NB4 (cell line): ENCODE measurements at regions not wholly inside any gene's neighbourhood (a gene's known extent, or its start where the extent isn't known, plus 50 kb on each side); places are given as distances from the start of the nearest gene placed in this dataset.

Experiments
- DNase-seq: peaks from one replicate; pipeline ENCODE4 v3.0.0; 2010; ENCODE audit warnings: low read depth
- H3K4me3 ChIP-seq: one replicate; pipeline ENCODE4 v1.5.1; 2011; ENCODE audit warnings: mild to moderate bottlenecking, low read depth, low read length, moderate library complexity
- CTCF ChIP-seq: IDR thresholded peaks from one replicate; pipeline ENCODE4 v1.5.1; 2012; ENCODE audit warnings: low read depth, low read length
- MYC ChIP-seq: IDR thresholded peaks from 2 replicates; pipeline ENCODE4 v1.6.1; 2011; ENCODE audit warnings: low read depth, low read length
- POLR2A ChIP-seq: IDR thresholded peaks from 2 replicates; pipeline ENCODE4 v1.6.1; 2011; ENCODE audit warnings: mild to moderate bottlenecking; ENCODE audit not compliant: insufficient read length; ENCODE audit errors: extremely low read depth
- TF ChIP-seq, protein P1 (sequence below): IDR thresholded peaks from 2 replicates; pipeline ENCODE4 v1.6.1; 2011; ENCODE audit warnings: low read depth, low read length

DNA sequence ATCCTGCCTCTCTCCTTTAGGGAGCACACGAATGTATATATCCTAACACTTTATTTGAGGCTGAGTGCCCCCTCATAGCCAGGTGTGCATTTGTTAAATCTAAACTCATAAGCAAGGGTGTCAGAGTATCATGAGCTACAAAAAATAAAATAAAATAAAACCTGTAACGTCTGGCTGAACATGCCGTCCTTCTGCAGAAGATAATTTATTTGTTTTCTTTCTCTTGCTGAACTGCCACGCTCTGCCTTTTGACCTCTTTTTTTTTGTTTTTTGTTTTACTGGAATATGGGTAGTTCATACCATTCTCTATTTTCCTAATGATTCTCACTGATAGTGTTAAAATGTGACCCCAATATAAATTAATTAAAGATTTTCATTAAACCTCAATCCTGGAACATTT, 117.7 kb upstream of the MPDZ start:
- no peak for DNase-seq
- TF ChIP-seq, protein P1, sequence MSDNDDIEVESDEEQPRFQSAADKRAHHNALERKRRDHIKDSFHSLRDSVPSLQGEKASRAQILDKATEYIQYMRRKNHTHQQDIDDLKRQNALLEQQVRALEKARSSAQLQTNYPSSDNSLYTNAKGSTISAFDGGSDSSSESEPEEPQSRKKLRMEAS: no peak
- no peak for TF ChIP-seq POLR2A
- TF ChIP-seq MYC: no peak
- no peak for TF ChIP-seq CTCF

DNA sequence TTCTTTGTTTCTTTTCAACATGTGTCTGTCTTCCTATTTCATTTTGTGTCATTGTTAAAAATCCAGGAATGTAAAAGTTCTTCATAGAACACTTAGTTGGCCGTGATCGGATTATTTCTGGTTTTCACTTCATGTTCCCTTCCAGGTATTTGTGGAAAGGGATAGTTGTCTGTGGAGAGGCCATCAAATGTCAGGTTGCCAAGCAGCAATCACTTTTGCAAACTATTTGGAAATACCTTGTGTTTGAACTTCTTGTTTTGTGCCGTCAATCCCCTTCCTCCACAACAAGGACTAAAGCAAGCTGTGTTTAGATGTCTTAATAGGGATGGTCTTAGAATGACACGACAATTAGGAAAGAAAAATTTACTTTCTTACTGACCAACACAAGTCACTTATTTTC, 116.9 kb upstream of the MPDZ start:
- TF ChIP-seq, protein P1: no peak
- TF ChIP-seq POLR2A (no peak), MYC (no peak), CTCF (no peak)

More for the DNA sequence above, 117.7 kb upstream of the MPDZ start:
- no peak overlapping the region for H3K4me3 ChIP-seq

DNA sequence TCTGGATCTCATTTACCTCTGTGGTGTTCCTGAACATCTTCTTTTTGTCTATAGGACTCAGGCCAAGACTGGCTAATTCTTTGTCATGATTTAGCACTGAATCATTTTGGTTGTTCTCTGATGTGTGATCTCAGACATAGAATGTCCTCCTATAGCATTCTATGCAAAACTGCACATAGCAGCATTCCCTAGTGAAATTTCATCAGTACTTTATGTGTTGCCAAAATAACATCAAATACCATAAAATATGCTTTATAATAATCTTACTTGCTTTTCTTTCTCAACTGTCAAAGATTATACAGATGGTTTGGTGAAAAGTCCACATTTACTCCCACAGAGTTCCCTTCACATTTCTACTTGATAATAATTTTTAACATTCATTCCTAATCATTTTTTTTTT, 115.7 kb upstream of the MPDZ start:
- no peak for DNase-seq
- H3K4me3 ChIP-seq: no peak overlapping the region
- TF ChIP-seq MYC (no peak), POLR2A (no peak), CTCF (no peak)
- TF ChIP-seq, protein P1: no peak

More for the DNA sequence above, 116.9 kb upstream of the MPDZ start:
- H3K4me3 ChIP-seq: no peak overlapping the region
- no peak for DNase-seq

DNA sequence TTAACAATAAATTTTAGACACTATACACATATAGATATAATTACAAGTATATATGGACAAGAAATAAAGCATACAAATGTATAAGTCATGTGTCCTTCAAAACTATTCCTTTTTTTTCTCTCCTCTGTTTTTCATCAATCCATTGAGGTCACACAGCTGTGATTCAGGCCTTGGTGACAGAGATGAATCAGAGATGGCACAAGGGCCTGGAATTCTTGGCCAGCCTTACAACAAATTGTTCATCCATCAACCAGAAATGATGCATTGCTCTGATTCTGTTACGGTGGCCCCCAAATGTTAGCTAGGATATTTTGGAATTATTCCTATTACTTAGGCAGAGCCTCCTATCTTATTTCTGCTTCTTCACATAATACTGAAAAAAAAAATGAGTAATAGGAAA, 108.7 kb upstream of the MPDZ start:
- TF ChIP-seq, protein P1: no peak
- no peak for DNase-seq
- no peak overlapping the region for H3K4me3 ChIP-seq

DNA sequence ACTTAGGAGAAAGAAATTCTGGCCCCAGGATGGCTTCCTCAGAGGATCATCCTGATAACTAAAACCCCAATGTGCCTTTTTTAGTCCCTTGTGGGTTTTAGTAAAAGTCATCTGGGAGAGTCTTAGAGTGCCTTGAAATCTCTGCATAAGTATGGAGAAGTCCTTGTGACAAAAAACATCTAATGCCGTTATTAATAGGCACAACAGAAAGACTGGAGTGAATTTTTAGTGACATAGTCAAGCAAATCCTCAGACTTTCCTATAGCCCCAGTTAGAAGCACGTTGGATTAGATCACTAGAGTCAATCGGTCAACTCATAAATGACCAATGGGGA, 108.2 kb upstream of the MPDZ start:
- DNase-seq: no peak
- no peak overlapping the region for H3K4me3 ChIP-seq
- TF ChIP-seq, protein P1: no peak
- TF ChIP-seq MYC: no peak
- no peak for TF ChIP-seq POLR2A
- no peak for TF ChIP-seq CTCF

DNA sequence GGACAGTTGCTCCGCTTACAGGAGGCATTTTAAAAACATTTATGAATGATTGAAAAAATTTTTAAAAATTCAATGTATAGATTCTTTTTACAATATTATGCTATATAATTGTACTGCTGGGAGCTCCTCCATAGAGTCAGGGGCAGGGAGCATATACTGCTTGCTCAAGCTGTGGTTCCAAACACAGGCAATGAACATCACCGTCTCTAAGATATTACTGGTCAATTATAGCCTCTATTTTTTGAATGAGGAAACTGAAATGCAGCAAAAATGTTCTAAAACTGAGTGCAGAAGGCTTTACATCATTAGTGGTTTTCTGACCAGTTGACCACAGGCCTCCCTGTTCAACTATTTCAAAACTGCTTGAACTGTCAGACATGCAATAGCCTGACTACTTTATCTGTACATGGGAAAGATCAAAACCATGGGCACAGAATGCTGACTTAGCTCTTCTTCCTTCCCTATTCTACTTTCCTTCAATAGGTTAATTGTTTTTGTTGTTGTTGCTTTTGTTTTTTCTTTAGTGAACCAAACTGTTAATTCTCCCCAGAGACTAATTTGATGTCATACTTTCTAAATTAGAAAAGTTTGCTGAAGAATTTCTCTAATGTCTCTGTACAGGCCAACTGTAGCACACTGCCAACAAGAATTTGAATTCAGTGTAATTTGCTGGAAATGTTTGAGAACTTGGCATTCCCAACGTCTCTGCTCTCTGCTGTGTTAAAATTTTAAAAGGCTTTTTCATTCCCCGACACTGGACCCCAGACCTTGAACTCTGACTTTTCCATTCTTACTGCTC, 107.6 kb upstream of the MPDZ start:
- no peak overlapping the region for H3K4me3 ChIP-seq
- peak; percentile 57 for DNase-seq
- TF ChIP-seq, protein P1: no peak
- TF ChIP-seq POLR2A (no peak), MYC (no peak), CTCF (no peak)
